WTC11 (cell line): ENCODE measurements at regions not wholly inside any gene's neighbourhood (a gene's known extent, or its start where the extent isn't known, plus 50 kb on each side); places are given as distances from the start of the nearest gene placed in this dataset.

Source experiments
- ATAC-seq: fragments of 200-7000 bp; cut with Tn5 transposase; 2 replicates; pipeline ENCODE4 v1.10.0; 2021; ENCODE audit warnings: mild to moderate bottlenecking, moderate library complexity
- CTCF ChIA-PET: fragments of 300-600 bp; sonication (Branson Sonifier 250); formaldehyde crosslinking; loops from one replicate; lab custom pipeline; 2021; ENCODE audit warnings: antibody characterized with exemption; lab: Charles Lee
- POLR2A ChIA-PET: fragments of 350-600 bp; sonication (Branson Sonifier 250); formaldehyde crosslinking; loops from one replicate; lab custom pipeline; 2021; ENCODE audit warnings: antibody characterized with exemption; lab: Charles Lee
- DNase-seq: peaks from one replicate; pipeline ENCODE4 v3.0.0; 2021; ENCODE audit warnings: low spot score
- H3K27ac Mint-ChIP-seq: 2 replicates; pipeline ENCODE4 v1.8.0; 2021; ENCODE audit warnings: mixed read lengths
- H3K27me3 Mint-ChIP-seq: 2 replicates; pipeline ENCODE4 v1.8.0; 2021; ENCODE audit warnings: low read depth, mild to moderate bottlenecking, moderate library complexity, mixed read lengths
- H3K36me3 Mint-ChIP-seq: 2 replicates; pipeline ENCODE4 v1.8.0; 2021; ENCODE audit warnings: mixed read lengths
- H3K4me1 Mint-ChIP-seq: 2 replicates; pipeline ENCODE4 v1.8.0; 2022; ENCODE audit warnings: mixed read lengths
- H3K4me3 Mint-ChIP-seq: 2 replicates; pipeline ENCODE4 v1.8.0; 2021; ENCODE audit warnings: mild to moderate bottlenecking, moderate library complexity, mixed read lengths
- H3K9me3 Mint-ChIP-seq: 2 replicates; pipeline ENCODE4 v1.8.0; 2021; ENCODE audit warnings: mixed read lengths
- AFF4 ChIP-seq: sonication (generic); formaldehyde crosslinking; IDR thresholded peaks from 2 replicates; pipeline ENCODE4 v1.8.1; 2023; ENCODE audit warnings: mild to moderate bottlenecking, missing genetic modification reagents, borderline replicate concordance
- ELF4 ChIP-seq: sonication (generic); formaldehyde crosslinking; IDR thresholded peaks from 2 replicates; pipeline ENCODE4 v1.8.1; 2022; ENCODE audit warnings: low read depth, mild to moderate bottlenecking, moderate library complexity, missing genetic modification reagents
- ESRRA ChIP-seq: sonication (generic); formaldehyde crosslinking; IDR thresholded peaks from 2 replicates; pipeline ENCODE4 v1.8.1; 2022; ENCODE audit warnings: mild to moderate bottlenecking, missing genetic modification reagents, borderline replicate concordance
- ETV6 ChIP-seq: sonication (generic); formaldehyde crosslinking; IDR thresholded peaks from 2 replicates; pipeline ENCODE4 v1.8.1; 2022; ENCODE audit warnings: mild to moderate bottlenecking, missing genetic modification reagents
- FOXJ3 ChIP-seq: sonication (generic); formaldehyde crosslinking; IDR thresholded peaks from 2 replicates; pipeline ENCODE4 v1.9.0; 2021; ENCODE audit warnings: missing genetic modification reagents, mild to moderate bottlenecking, borderline replicate concordance
- FOXP4 ChIP-seq: sonication (generic); formaldehyde crosslinking; IDR thresholded peaks from 2 replicates; pipeline ENCODE4 v1.8.0; 2022; ENCODE audit warnings: mild to moderate bottlenecking, missing genetic modification reagents
- IRF1 ChIP-seq: sonication (generic); formaldehyde crosslinking; IDR thresholded peaks from 2 replicates; pipeline ENCODE4 v1.8.0; 2023; ENCODE audit warnings: missing genetic modification reagents
- MAX ChIP-seq: sonication (generic); formaldehyde crosslinking; IDR thresholded peaks from 2 replicates; pipeline ENCODE4 v1.8.0; 2022; ENCODE audit warnings: mild to moderate bottlenecking, missing genetic modification reagents
- NFYB ChIP-seq: sonication (generic); formaldehyde crosslinking; conservative IDR thresholded peaks from 2 replicates; pipeline ENCODE4 v1.8.0; 2022; ENCODE audit warnings: low read depth, missing genetic modification reagents
- PRDM15 ChIP-seq: sonication (generic); formaldehyde crosslinking; IDR thresholded peaks from 2 replicates; pipeline ENCODE4 v1.8.0; 2022; ENCODE audit warnings: missing genetic modification reagents
- TEAD4 ChIP-seq: sonication (generic); formaldehyde crosslinking; IDR thresholded peaks from 2 replicates; pipeline ENCODE4 v1.8.0; 2022; ENCODE audit warnings: mild to moderate bottlenecking, missing genetic modification reagents
- ZNF281 ChIP-seq: sonication (generic); formaldehyde crosslinking; IDR thresholded peaks from 2 replicates; pipeline ENCODE4 v1.8.0; 2023; ENCODE audit warnings: mild to moderate bottlenecking, missing genetic modification reagents
- ZNF423 ChIP-seq: fragments of 250-450 bp; sonication (Bioruptor Pico); IDR thresholded peaks from 2 replicates; pipeline ENCODE4 v2.1.2; 2022; ENCODE audit warnings: mild to moderate bottlenecking, moderate library complexity

GRCh38 chr6:128600397-128600951 lies 80.1 kb upstream of the PTPRK start (continued):
- TF ChIP-seq ELF4 (CRISPR knock-in tag) = no peak
- no peak for TF ChIP-seq MAX (CRISPR knock-in tag)
- TF ChIP-seq FOXP4 (CRISPR knock-in tag) = no peak
- TF ChIP-seq AFF4 (CRISPR knock-in tag) = no peak
- no peak for TF ChIP-seq TEAD4 (CRISPR knock-in tag)
- no peak for TF ChIP-seq IRF1 (CRISPR knock-in tag)
- no peak for TF ChIP-seq FOXJ3
- TF ChIP-seq NFYB (CRISPR knock-in tag) = no peak

- DNase-seq = no peak
- POLR2A ChIA-PET = no interaction called here
- Mint-ChIP-seq H3K27me3 (peaks cover 5% of the 10 kb centered on the region), H3K27ac (no peak overlapping the region), H3K36me3 (no peaks in the 10 kb centered on the region), H3K4me1 (peaks cover 8% of the 10 kb centered on the region), H3K9me3 (no peaks in the 10 kb centered on the region), H3K4me3 (no peak overlapping the region)
- TF ChIP-seq ELF4 (CRISPR knock-in tag) = no peak
- no peak for TF ChIP-seq ESRRA
- TF ChIP-seq ZNF423 (CRISPR knock-in tag) = no peak
- TF ChIP-seq PRDM15 (CRISPR knock-in tag) = no peak
- no peak for TF ChIP-seq ETV6
- no peak for TF ChIP-seq ZNF281
- no peak for ATAC-seq
- CTCF ChIA-PET = no interaction called here
Measured at GRCh38 chr6:128599036-128599435, 78.6 kb upstream of the PTPRK start.
